GM18505 (cell line): ENCODE measurements at regions not wholly inside any gene's neighbourhood (a gene's known extent, or its start where the extent isn't known, plus 50 kb on each side); places are given as distances from the start of the nearest gene placed in this dataset.

Experiments
- ATAC-seq: cut with Tn5 transposase; IDR thresholded peaks from one replicate; pipeline ENCODE4 v1.9.1; 2021; ENCODE audit not compliant: unreplicated experiment
- POLR2A ChIP-seq: IDR thresholded peaks from 4 replicates; pipeline ENCODE4 v1.6.1; 2011; ENCODE audit warnings: borderline replicate concordance; ENCODE audit not compliant: insufficient read depth, insufficient read length; ENCODE audit errors: extremely low read depth

GRCh38 chr18:72075040-72075439 lies 469.1 kb downstream of the CBLN2 start:
- ATAC-seq = no peak
- TF ChIP-seq POLR2A = no peak

- no peak for ATAC-seq
- TF ChIP-seq POLR2A = no peak
These were observed 481.1 kb downstream of the CBLN2 start for GRCh38 chr18:72063001-72063400.

- ATAC-seq = no peak
These were observed 485.3 kb downstream of the CBLN2 start for GRCh38 chr18:72058851-72059250.

GRCh38 chr18:72056171-72056570 lies 488.0 kb downstream of the CBLN2 start:
- TF ChIP-seq POLR2A = no peak
- no peak for ATAC-seq

More at GRCh38 chr18:72058851-72059250, 485.3 kb downstream of the CBLN2 start:
- TF ChIP-seq POLR2A = no peak

- ATAC-seq = no peak
- no peak for TF ChIP-seq POLR2A
These were observed 502.7 kb downstream of the CBLN2 start for GRCh38 chr18:72041313-72042032.

GRCh38 chr18:72013427-72013850 lies 530.7 kb downstream of the CBLN2 start:
- no peak for ATAC-seq
- TF ChIP-seq POLR2A = no peak

GRCh38 chr18:71998547-71999097 lies 545.5 kb downstream of the CBLN2 start:
- TF ChIP-seq POLR2A = no peak
- ATAC-seq = no peak

GRCh38 chr18:71995904-71996465 lies 548.2 kb downstream of the CBLN2 start:
- ATAC-seq = no peak
- TF ChIP-seq POLR2A = no peak

- TF ChIP-seq POLR2A = no peak
- no peak for ATAC-seq
These were observed 549.9 kb downstream of the CBLN2 start for GRCh38 chr18:71994273-71994672.

- ATAC-seq = no peak
- TF ChIP-seq POLR2A = no peak
These were observed 554.5 kb downstream of the CBLN2 start for GRCh38 chr18:71989616-71990015.

- no peak for ATAC-seq
- no peak for TF ChIP-seq POLR2A
These were observed 557.6 kb downstream of the CBLN2 start for GRCh38 chr18:71986351-71987050.

GRCh38 chr18:71976744-71977143 lies 567.4 kb downstream of the CBLN2 start:
- no peak for TF ChIP-seq POLR2A
- no peak for ATAC-seq

GRCh38 chr18:71966791-71967190 lies 577.4 kb downstream of the CBLN2 start:
- TF ChIP-seq POLR2A = no peak
- no peak for ATAC-seq
